ENCODE measurements at regions not wholly inside any gene's neighbourhood (a gene's known extent, or its start where the extent isn't known, plus 50 kb on each side); places are given as distances from the start of the nearest gene placed in this dataset.
A peak's percentile ranks its signal among the peaks of the same experiment; 100 is the strongest.

DNA sequence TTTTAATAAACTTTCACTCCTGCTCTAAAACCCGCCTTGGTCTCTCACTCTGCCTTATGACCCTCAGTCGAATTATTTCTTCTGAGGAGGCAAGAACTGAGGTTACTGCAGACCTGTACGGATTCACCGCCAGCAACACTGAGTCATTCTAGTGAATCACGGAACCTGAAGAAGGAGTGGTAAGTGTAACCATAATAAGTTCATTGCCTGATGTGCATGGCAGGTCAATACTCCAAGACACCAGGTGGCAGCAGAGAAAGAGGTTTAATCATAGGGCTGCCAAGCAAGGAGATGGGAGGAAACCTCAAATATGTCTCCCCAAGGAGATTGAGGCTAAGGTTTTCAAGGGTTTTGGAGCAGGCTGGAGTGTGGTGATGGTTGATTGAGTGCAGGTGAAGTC lies 204.3 kb upstream of the IPO5 start:
- Histone ChIP-seq H3K27ac (ENCODE audit: low read length) (no peak overlapping the region), H3K9me3 (ENCODE audit: low read length) (no peaks in the 10 kb centered on the region), H3K27me3 (ENCODE audit: low read length) (no peaks in the 10 kb centered on the region), H2AFZ (ENCODE audit: low read length) (no peak overlapping the region), H3K9ac (ENCODE audit: low read length) (no peak overlapping the region), H3K79me2 (ENCODE audit: low read length) (no peaks in the 10 kb centered on the region), H3K4me2 (ENCODE audit: low read depth, low read length, poor library complexity, severe bottlenecking) (no peak overlapping the region), H3K36me3 (ENCODE audit: insufficient read depth, low read length) (no peaks in the 10 kb centered on the region), H4K20me1 (ENCODE audit: insufficient read depth, low read depth, low read length) (no peaks in the 10 kb centered on the region), H3K9me2 (replicated peaks; ENCODE audit: insufficient read depth, low read length) (no peaks in the 10 kb centered on the region), H3K4me3 (ENCODE audit: low read length) (no peak overlapping the region), H3K4me1 (ENCODE audit: low read length) (no peaks in the 10 kb centered on the region)
- peak; percentile 61 for DNase-seq

DNA sequence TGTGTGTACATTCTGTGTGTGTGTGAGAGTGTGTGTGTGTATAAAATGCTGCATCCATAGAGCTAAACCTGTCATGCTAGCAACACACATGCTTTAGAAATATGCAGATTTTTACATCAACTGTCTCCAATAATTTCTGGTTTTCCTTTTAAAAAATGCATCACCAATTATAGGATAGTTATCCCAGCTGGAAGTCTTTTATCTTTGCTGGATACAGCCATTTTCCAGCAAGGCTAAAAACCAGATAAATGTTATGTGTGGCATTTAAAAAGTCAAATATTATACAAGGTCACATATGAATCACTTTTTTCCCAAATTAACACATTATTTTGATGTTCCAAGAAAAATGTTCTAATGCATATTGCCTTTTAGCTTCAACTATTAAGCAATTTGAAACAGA lies 202.0 kb upstream of the IPO5 start:
- H4K20me1 ChIP-seq (ENCODE audit: insufficient read depth, low read depth, low read length), result no peaks in the 10 kb centered on the region
- no peaks in the 10 kb centered on the region for H3K4me1 ChIP-seq (ENCODE audit: low read length)
- DNase-seq, result no peak
- no peaks in the 10 kb centered on the region for H3K9me3 ChIP-seq (ENCODE audit: low read length)
- H3K36me3 ChIP-seq (ENCODE audit: insufficient read depth, low read length), result no peaks in the 10 kb centered on the region
- no peak overlapping the region for H3K4me2 ChIP-seq (ENCODE audit: low read depth, low read length, poor library complexity, severe bottlenecking)
- no peak overlapping the region for H3K4me3 ChIP-seq (ENCODE audit: low read length)
- no peaks in the 10 kb centered on the region for H3K27me3 ChIP-seq (ENCODE audit: low read length)
- H3K9me2 ChIP-seq (replicated peaks; ENCODE audit: insufficient read depth, low read length), result no peaks in the 10 kb centered on the region
- H3K27ac ChIP-seq (ENCODE audit: low read length), result no peak overlapping the region
- H3K9ac ChIP-seq (ENCODE audit: low read length), result no peak overlapping the region
- H2AFZ ChIP-seq (ENCODE audit: low read length), result no peak overlapping the region
- H3K79me2 ChIP-seq (ENCODE audit: low read length), result no peaks in the 10 kb centered on the region

DNA sequence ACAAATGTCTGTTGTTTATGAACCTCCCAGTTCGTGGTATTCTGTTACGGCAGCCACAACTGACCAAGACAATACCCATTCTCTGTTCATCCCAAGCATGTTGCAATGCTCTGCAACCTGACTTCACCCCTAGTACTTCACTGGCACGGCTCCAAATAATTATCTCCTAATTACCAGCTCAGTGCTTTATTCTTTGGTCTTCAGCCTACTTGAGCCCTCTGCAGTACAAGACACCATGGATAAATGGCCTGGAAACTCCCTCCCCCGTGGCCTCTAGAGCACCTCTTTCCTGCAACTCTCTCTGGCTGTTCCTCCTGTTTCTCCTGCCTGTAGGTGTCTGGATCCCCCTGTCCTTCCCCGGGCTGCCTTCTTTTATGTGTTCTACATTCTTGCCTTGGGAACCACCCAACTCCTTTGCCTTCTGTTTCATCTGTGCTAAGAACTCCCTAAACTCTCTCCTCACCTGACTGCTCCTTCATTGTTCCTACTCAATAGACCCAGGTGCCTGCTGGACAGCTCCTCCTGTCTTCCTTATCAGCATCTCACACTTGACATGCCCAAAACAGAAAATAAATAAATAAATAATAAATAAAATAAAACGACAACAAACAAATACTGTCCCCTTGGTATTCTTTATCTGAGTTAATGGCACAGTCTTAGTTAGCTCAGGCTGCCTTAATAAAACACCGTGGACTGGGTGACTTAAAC lies 200.4 kb upstream of the IPO5 start:
- Histone ChIP-seq H3K4me1 (ENCODE audit: low read length) (no peaks in the 10 kb centered on the region), H3K9me3 (ENCODE audit: low read length) (no peaks in the 10 kb centered on the region), H3K36me3 (ENCODE audit: insufficient read depth, low read length) (no peaks in the 10 kb centered on the region), H3K4me2 (ENCODE audit: low read depth, low read length, poor library complexity, severe bottlenecking) (no peak overlapping the region), H3K9me2 (replicated peaks; ENCODE audit: insufficient read depth, low read length) (no peaks in the 10 kb centered on the region), H3K4me3 (ENCODE audit: low read length) (no peak overlapping the region), H3K79me2 (ENCODE audit: low read length) (no peaks in the 10 kb centered on the region), H3K27me3 (ENCODE audit: low read length) (no peaks in the 10 kb centered on the region), H3K9ac (ENCODE audit: low read length) (no peak overlapping the region), H3K27ac (ENCODE audit: low read length) (no peak overlapping the region), H2AFZ (ENCODE audit: low read length) (no peak overlapping the region), H4K20me1 (ENCODE audit: insufficient read depth, low read depth, low read length) (no peaks in the 10 kb centered on the region)
- DNase-seq, result no peak

DNA sequence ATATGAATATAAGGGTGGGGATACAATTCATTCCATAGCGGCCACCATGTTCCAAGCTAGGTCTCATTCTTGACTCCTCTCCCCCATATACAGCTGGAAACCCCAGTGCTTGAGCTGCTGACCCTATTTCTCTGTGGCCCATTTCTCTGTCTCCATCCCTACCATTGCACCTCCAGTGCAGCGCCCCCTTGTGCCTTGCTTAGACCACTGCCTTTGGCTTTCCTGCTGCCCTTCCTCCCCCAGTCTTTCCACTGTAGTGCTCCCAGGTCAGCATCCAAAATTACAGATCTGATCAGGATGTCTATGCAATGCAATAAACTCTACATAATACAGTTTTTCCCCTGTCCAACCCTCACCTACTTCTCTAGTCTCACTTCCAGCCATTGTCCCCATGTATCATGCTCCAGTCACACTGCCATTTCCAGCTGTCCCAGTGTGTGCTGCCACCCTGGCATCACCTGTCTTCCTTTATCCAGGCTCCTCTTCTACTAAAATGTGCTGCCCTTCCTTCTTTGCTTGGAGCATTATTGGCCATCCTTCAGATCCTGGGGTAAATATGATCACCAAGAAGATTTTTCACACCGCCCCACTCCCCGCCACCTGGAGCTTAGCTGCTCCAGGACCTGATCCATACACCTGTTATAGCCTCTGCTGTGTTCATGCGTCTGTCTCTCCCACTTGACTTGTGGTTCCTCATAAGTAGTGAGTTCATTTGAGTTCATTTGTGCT lies 199.4 kb upstream of the IPO5 start:
- H3K4me3 ChIP-seq (ENCODE audit: low read length), result no peak overlapping the region
- peak; percentile 61 for DNase-seq
- no peaks in the 10 kb centered on the region for H3K27me3 ChIP-seq (ENCODE audit: low read length)
- no peaks in the 10 kb centered on the region for H3K9me2 ChIP-seq (replicated peaks; ENCODE audit: insufficient read depth, low read length)
- H3K4me2 ChIP-seq (ENCODE audit: low read depth, low read length, poor library complexity, severe bottlenecking), result no peak overlapping the region
- no peaks in the 10 kb centered on the region for H3K4me1 ChIP-seq (ENCODE audit: low read length)
- H3K36me3 ChIP-seq (ENCODE audit: insufficient read depth, low read length), result no peaks in the 10 kb centered on the region
- H4K20me1 ChIP-seq (ENCODE audit: insufficient read depth, low read depth, low read length), result no peaks in the 10 kb centered on the region
- H3K79me2 ChIP-seq (ENCODE audit: low read length), result no peaks in the 10 kb centered on the region
- H2AFZ ChIP-seq (ENCODE audit: low read length), result no peak overlapping the region
- H3K9me3 ChIP-seq (ENCODE audit: low read length), result no peaks in the 10 kb centered on the region
- H3K9ac ChIP-seq (ENCODE audit: low read length), result no peak overlapping the region
- no peak overlapping the region for H3K27ac ChIP-seq (ENCODE audit: low read length)

DNA sequence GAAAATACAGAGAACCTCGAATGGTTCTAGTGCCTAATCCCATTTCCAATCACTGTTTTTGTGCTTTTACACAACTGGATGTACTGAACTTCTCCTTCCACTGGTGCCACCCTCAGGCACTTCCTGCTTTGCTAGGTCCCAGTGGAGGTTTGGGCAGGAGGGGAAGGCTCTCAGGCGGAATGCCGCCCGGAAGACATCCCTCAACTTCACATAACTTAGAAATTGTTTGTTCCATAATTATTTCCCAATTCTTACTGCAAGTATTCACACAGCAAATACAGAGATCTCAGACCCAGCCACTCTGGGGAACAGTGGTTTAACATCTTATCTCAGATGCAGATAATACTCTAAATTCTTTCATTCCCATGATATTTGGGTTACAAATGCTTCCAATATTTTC lies 195.7 kb upstream of the IPO5 start:
- no peak overlapping the region for H2AFZ ChIP-seq (ENCODE audit: low read length)
- no peaks in the 10 kb centered on the region for H3K4me1 ChIP-seq (ENCODE audit: low read length)
- H3K9ac ChIP-seq (ENCODE audit: low read length), result no peak overlapping the region
- no peak overlapping the region for H3K27ac ChIP-seq (ENCODE audit: low read length)
- H3K27me3 ChIP-seq (ENCODE audit: low read length), result no peaks in the 10 kb centered on the region
- H3K9me3 ChIP-seq (ENCODE audit: low read length), result no peaks in the 10 kb centered on the region
- DNase-seq, result no peak
- H4K20me1 ChIP-seq (ENCODE audit: insufficient read depth, low read depth, low read length), result no peaks in the 10 kb centered on the region
- H3K79me2 ChIP-seq (ENCODE audit: low read length), result no peaks in the 10 kb centered on the region
- H3K4me3 ChIP-seq (ENCODE audit: low read length), result no peak overlapping the region
- H3K4me2 ChIP-seq (ENCODE audit: low read depth, low read length, poor library complexity, severe bottlenecking), result no peak overlapping the region
- H3K36me3 ChIP-seq (ENCODE audit: insufficient read depth, low read length), result no peaks in the 10 kb centered on the region
- no peaks in the 10 kb centered on the region for H3K9me2 ChIP-seq (replicated peaks; ENCODE audit: insufficient read depth, low read length)

DNA sequence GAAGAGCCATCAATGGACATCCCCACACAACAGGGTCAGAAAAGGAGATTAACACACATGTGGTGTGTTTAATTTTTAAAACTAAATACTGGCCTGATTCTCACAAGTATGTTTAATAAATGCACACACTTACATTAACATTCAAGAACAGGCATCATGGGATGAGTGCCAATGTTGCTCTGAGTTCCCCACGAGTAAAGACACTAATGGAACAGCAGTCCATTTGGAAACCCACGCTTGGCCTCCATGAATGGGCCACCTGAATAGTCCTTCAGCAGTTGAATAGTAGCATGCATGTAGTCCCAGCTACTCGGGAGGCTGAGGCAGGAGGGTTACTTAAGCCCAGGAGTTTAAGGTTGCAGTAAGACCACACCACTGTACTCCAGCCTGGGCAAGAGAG lies 195.2 kb upstream of the IPO5 start:
- DNase-seq, result no peak
- Histone ChIP-seq H3K36me3 (ENCODE audit: insufficient read depth, low read length) (no peaks in the 10 kb centered on the region), H3K4me1 (ENCODE audit: low read length) (no peaks in the 10 kb centered on the region), H3K9ac (ENCODE audit: low read length) (no peak overlapping the region), H3K27me3 (ENCODE audit: low read length) (no peaks in the 10 kb centered on the region), H4K20me1 (ENCODE audit: insufficient read depth, low read depth, low read length) (no peaks in the 10 kb centered on the region), H3K4me3 (ENCODE audit: low read length) (no peak overlapping the region), H3K9me3 (ENCODE audit: low read length) (no peaks in the 10 kb centered on the region), H3K9me2 (replicated peaks; ENCODE audit: insufficient read depth, low read length) (no peaks in the 10 kb centered on the region), H3K27ac (ENCODE audit: low read length) (no peak overlapping the region), H2AFZ (ENCODE audit: low read length) (no peak overlapping the region), H3K4me2 (ENCODE audit: low read depth, low read length, poor library complexity, severe bottlenecking) (no peak overlapping the region), H3K79me2 (ENCODE audit: low read length) (no peaks in the 10 kb centered on the region)

DNA sequence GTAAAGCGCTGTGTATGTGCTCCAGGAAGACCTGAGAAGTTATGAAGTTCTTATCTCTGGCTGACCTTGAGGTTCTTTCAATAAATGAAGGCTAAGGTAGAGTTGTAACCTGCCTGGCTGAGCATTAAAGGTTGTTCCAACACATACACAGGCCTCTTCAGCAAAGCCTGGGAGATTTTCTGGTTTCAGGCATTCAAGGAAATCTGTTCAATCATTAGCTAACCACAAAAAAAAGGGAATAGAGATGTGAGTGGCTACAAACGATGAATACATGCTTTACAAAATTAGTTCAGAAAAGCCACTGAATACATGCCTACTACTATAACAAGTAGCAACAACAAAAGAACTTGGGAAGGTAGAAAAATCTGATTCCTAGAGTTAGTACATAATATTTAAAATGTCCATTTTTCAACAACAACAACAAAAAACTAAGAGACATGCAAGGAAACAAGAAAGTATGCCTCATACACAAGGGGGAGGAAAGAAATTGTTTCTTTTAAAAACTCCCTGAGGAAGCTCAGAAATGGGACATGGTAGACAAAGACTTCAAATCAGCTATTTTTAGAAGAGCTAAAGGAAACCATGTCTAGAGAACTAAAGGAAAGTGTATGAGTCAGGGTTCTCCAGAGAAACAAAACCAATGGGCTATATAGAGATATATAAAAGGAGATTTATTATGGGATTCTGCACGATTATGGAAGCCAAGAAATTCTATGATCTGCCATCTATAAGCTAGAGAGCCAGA lies 191.5 kb upstream of the IPO5 start:
- Histone ChIP-seq H4K20me1 (ENCODE audit: insufficient read depth, low read depth, low read length) (no peaks in the 10 kb centered on the region), H2AFZ (ENCODE audit: low read length) (no peak overlapping the region), H3K4me3 (ENCODE audit: low read length) (no peak overlapping the region), H3K9me3 (ENCODE audit: low read length) (no peaks in the 10 kb centered on the region), H3K27me3 (ENCODE audit: low read length) (no peaks in the 10 kb centered on the region), H3K27ac (ENCODE audit: low read length) (no peak overlapping the region), H3K9me2 (replicated peaks; ENCODE audit: insufficient read depth, low read length) (no peaks in the 10 kb centered on the region), H3K9ac (ENCODE audit: low read length) (no peak overlapping the region), H3K4me1 (ENCODE audit: low read length) (no peaks in the 10 kb centered on the region), H3K36me3 (ENCODE audit: insufficient read depth, low read length) (no peaks in the 10 kb centered on the region), H3K4me2 (ENCODE audit: low read depth, low read length, poor library complexity, severe bottlenecking) (no peak overlapping the region), H3K79me2 (ENCODE audit: low read length) (no peaks in the 10 kb centered on the region)
- no peak for DNase-seq

DNA sequence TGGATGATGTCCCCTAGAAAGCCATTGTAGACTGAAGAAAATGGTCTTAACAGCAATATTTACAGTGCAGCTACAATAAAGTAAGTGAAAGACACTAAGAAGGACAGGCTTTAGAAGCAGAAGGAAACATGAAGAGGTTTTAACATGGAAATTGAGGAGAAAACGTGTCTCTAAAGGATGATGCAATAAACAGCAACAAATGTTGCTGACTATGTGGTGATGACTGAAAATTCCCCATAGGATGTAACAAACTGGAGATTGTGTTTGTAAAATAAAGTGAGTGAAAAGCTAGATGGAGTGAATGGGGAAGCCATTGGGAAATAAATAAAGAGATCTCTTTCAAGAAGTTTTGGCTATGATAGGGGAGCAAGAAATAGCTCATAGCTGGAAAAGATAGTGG lies 186.7 kb upstream of the IPO5 start:
- Histone ChIP-seq H3K27ac (ENCODE audit: low read length) (no peak overlapping the region), H3K4me3 (ENCODE audit: low read length) (no peak overlapping the region), H3K4me1 (ENCODE audit: low read length) (no peaks in the 10 kb centered on the region), H3K79me2 (ENCODE audit: low read length) (no peaks in the 10 kb centered on the region), H3K9me2 (replicated peaks; ENCODE audit: insufficient read depth, low read length) (no peaks in the 10 kb centered on the region), H4K20me1 (ENCODE audit: insufficient read depth, low read depth, low read length) (no peaks in the 10 kb centered on the region), H3K9ac (ENCODE audit: low read length) (no peak overlapping the region), H3K27me3 (ENCODE audit: low read length) (no peaks in the 10 kb centered on the region), H2AFZ (ENCODE audit: low read length) (no peak overlapping the region), H3K36me3 (ENCODE audit: insufficient read depth, low read length) (no peaks in the 10 kb centered on the region), H3K9me3 (ENCODE audit: low read length) (no peaks in the 10 kb centered on the region), H3K4me2 (ENCODE audit: low read depth, low read length, poor library complexity, severe bottlenecking) (no peak overlapping the region)
- no peak for DNase-seq

Data from Karpas-422 (cell line).